Panc1 (cell line): ENCODE measurements at regions not wholly inside any gene's neighbourhood (a gene's known extent, or its start where the extent isn't known, plus 50 kb on each side); places are given as distances from the start of the nearest gene placed in this dataset.

Experiments used
- ATAC-seq: fragments of 200-7000 bp; cut with Tn5 transposase; 2 replicates; pipeline ENCODE4 v1.9.1; 2020; ENCODE audit warnings: mild to moderate bottlenecking, moderate library complexity
- BruUV-seq: library from RNA; stranded (reverse); fragments of 400-500 nt; replicated peaks from 2 replicates; lab custom pipeline; 2021; lab: Mats Ljungman, UMichigan
- CTCF ChIA-PET: fragments of 300-600 bp; sonication (Branson Sonifier 250); formaldehyde crosslinking; loops from one replicate; lab custom pipeline; 2022; ENCODE audit warnings: antibody characterized with exemption; lab: Charles Lee
- POLR2A ChIA-PET: fragments of 300-600 bp; sonication (Branson Sonifier 250); formaldehyde crosslinking; loops from one replicate; lab custom pipeline; 2022; ENCODE audit warnings: antibody characterized with exemption; lab: Charles Lee
- DNase-seq: peaks from one replicate; pipeline ENCODE4 v3.0.0-alpha.2; 2010; ENCODE audit warnings: low read depth, low spot score
- H3K27ac ChIP-seq: 2 replicates; pipeline ENCODE4 v1.5.1; 2011; ENCODE audit warnings: mild to moderate bottlenecking, low read length, inconsistent platforms
- H3K27me3 ChIP-seq: fragments of 200-500 bp; sonication (Bioruptor generic); 2 replicates; pipeline ENCODE4 v1.6.0; 2014; ENCODE audit warnings: low read length, inconsistent platforms; ENCODE audit not compliant: control insufficient read depth, insufficient read depth
- H3K36me3 ChIP-seq: fragments of 200-500 bp; sonication (Bioruptor generic); 2 replicates; pipeline ENCODE4 v1.5.1; 2014; ENCODE audit warnings: inconsistent platforms, mild to moderate bottlenecking, low read length, moderate library complexity; ENCODE audit not compliant: control insufficient read depth, insufficient read depth
- H3K4me1 ChIP-seq: 2 replicates; pipeline ENCODE4 v1.5.1; 2011; ENCODE audit warnings: inconsistent platforms, mild to moderate bottlenecking, low read length, moderate library complexity; ENCODE audit not compliant: control insufficient read depth, insufficient read depth
- H3K4me3 ChIP-seq, 2 experiments: 2 replicates each; pipeline ENCODE4 v1.5.1; 2011 to 2012; ENCODE audit warnings: low read depth in 2 of 2, low read length in 2 of 2, mild to moderate bottlenecking in 2 of 2, inconsistent platforms in 1 of 2, moderate library complexity in 1 of 2
- H3K9me3 ChIP-seq: fragments of 200-500 bp; sonication (Bioruptor generic); 2 replicates; pipeline ENCODE4 v1.5.1; 2014; ENCODE audit warnings: low read depth, mild to moderate bottlenecking, inconsistent platforms, low read length, moderate library complexity; ENCODE audit not compliant: control insufficient read depth, insufficient read depth
- CTCF ChIP-seq: fragments of 450-650 bp; IDR thresholded peaks from 2 replicates; pipeline ENCODE4 v1.5.1; 2017; ENCODE audit warnings: mild to moderate bottlenecking
- POLR2AphosphoS5 ChIP-seq: IDR thresholded peaks from 2 replicates; pipeline ENCODE4 v1.6.1; 2012; ENCODE audit warnings: mild to moderate bottlenecking, low read depth, low read length, moderate library complexity
- REST ChIP-seq, 2 experiments: IDR thresholded peaks; 2 replicates each; pipeline ENCODE4 v1.6.1; 2011 to 2012; ENCODE audit warnings: low read depth in 2 of 2, control low read depth in 1 of 2, low read length in 1 of 2, mild to moderate bottlenecking in 1 of 2, moderate library complexity in 1 of 2; ENCODE audit not compliant: insufficient read depth in 1 of 2
- SIN3A ChIP-seq: IDR thresholded peaks from 2 replicates; pipeline ENCODE4 v1.6.1; 2012; ENCODE audit warnings: low read depth, mild to moderate bottlenecking, low read length, moderate library complexity, borderline replicate concordance; ENCODE audit not compliant: insufficient read depth
- TCF7L2 ChIP-seq: IDR thresholded peaks from 2 replicates; pipeline ENCODE4 v1.6.1; 2011; ENCODE audit warnings: mild to moderate bottlenecking, low read depth, low read length, inconsistent platforms
- in situ Hi-C: cut with HindIII; loops from 2 replicates; pipeline ENCODE4 v1.10.0; 2016; ENCODE audit warnings: low sequenced_read_pairs, low pct_unique_long_range_greater_than_20kb
- intact Hi-C: fragments of 100-400 bp; cut with micrococcal nuclease; formaldehyde crosslinking; loops from one replicate; pipeline ENCODE4 v1.10.0; 2022; ENCODE audit not compliant: unreplicated experiment

DNA sequence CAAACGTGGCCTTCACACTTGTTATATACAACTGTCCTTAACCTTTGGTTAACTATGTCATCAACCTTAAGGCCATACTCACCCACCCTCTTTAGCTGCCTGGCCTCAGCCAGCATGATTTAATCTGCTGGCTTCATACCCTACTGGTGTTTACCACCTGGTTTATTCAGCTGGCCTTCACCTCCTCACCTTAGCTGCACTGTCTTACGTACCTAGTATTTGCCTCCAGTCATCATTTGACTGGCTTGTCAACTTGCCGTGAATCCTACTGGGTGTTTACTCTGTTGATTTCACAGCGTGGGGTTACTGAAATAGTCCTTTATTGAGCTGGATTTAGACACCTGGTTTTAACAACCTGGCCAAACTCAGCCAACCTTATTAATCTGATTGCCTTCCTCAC is 102.8 kb downstream of the IL12A start:
- intact Hi-C loops (no loop called here), in situ Hi-C loops (no loop called here)
- ChIA-PET POLR2A (no interaction called here), CTCF (no interaction called here)
- no peak for ATAC-seq
- Histone ChIP-seq H3K36me3 (no peaks in the 10 kb centered on the region), H3K4me1 (no peaks in the 10 kb centered on the region), H3K4me3 (no peak overlapping the region), H3K9me3 (no peaks in the 10 kb centered on the region), H3K27ac (no peak overlapping the region), H3K27me3 (no peaks in the 10 kb centered on the region)
- no TSS peak for BruUV-seq
- TF ChIP-seq CTCF (no peak), SIN3A (no peak), TCF7L2 (no peak), POLR2AphosphoS5 (no peak), REST (IDR thresholded peaks at IDR 0.05; ENCODE audit: insufficient read depth in 1 of 2, low read depth in 2 of 2, low read length in 1 of 2) (no peak)
- DNase-seq = no peak

DNA sequence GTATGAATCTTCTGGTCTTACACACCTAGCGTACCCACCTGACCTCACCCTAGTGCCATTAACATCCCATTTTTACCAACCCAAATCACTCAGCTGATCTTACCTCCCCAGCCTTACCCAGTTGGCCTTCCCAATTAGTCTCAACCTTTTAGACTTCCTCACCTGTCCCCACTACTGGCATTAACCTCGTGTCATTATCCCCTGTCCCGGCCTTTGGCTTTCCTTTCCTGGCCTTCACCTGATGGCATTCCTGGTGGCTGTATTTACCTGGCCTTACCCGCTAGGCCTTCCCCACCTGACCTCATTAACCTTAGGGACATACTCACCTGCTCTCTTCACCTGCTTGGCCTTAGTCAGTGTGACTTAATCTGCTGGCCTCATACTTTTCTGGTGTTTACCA is 104.1 kb downstream of the IL12A start:
- in situ Hi-C loops (no loop called here), intact Hi-C loops (no loop called here)
- BruUV-seq = no TSS peak
- H3K4me3 ChIP-seq = no peak overlapping the region
- no peaks in the 10 kb centered on the region for H3K36me3 ChIP-seq
- no peaks in the 10 kb centered on the region for H3K9me3 ChIP-seq
- ChIA-PET POLR2A (no interaction called here), CTCF (no interaction called here)
- H3K4me1 ChIP-seq = no peaks in the 10 kb centered on the region
- H3K27ac ChIP-seq = no peak overlapping the region
- DNase-seq = no peak
- H3K27me3 ChIP-seq = no peaks in the 10 kb centered on the region
- TF ChIP-seq REST (IDR thresholded peaks at IDR 0.05; ENCODE audit: insufficient read depth in 1 of 2, low read depth in 2 of 2, low read length in 1 of 2) = no peak
- TF ChIP-seq TCF7L2 = no peak
- TF ChIP-seq CTCF = no peak
- no peak for TF ChIP-seq POLR2AphosphoS5
- no peak for TF ChIP-seq SIN3A
- no peak for ATAC-seq
